ENCODE measurements at regions not wholly inside any gene's neighbourhood (a gene's known extent, or its start where the extent isn't known, plus 50 kb on each side); places are given as distances from the start of the nearest gene placed in this dataset.

DNA sequence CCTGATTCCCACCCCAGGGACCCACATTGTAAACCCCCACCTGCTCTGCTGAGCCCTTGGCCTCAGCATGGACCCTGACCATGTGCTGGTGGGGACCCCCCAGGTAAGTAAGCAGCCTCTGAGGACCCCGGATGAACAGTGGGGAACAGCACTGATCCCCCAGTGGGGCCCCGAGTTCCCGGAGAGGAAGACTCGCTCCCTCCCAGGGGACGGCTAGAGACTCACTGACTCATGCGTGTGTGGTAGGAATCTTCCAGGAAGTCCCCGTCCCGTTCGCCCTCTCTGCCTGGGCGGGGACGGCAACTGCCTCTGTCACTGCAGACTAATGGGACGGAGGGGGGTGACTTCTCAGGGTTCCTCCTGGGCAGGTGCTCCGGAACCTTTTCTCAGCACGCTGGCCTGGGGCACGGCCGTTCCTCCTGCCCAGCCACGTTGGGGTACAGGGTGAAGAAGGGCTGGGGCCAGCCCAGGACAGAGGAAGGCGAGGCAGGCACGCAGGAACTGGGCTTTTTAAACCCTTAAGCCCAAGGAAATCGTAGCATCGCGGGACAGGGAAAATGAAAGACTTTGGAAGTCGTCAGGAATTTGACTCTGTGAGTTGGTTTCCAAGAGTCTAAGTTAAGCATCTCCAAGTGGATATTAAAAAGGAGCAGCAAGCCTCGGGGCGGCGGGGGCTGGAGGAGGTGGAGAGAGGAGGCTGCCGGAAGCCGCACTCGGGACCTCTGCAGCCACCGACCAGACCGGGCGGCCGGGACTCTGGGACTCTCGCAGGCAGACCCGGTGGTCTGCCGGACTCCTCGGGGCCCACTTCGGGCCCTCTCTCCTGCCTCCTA lies 178.7 kb downstream of the SEC14L1 start:
- H3K4me1 ChIP-seq (ENCODE audit: control insufficient read depth, insufficient read depth, low read length, poor library complexity, severe bottlenecking), result peaks cover 23% of the 10 kb centered on the region
- Mint-ChIP-seq H3K36me3 (no peaks in the 10 kb centered on the region), H3K4me3 (peak overlapping the region in 2 of 4 donors; percentile 75 to 80), H3K27ac (peak overlapping the region; percentile 89 to 94 (median 90)), H3K9me3 (peaks cover 0 to 1% (median 0%) of the 10 kb centered on the region in 7 donors), H3K27me3 (no peaks in the 10 kb centered on the region), H3K4me1 (peaks cover 1 to 32% (median 8%) of the 10 kb centered on the region in 4 donors)
- H3K27ac ChIP-seq (ENCODE audit: insufficient read depth, low read length, poor library complexity, severe bottlenecking), result no peak overlapping the region
- no peak overlapping the region for H3K4me3 ChIP-seq (ENCODE audit: low read depth, low read length)
- no peaks in the 10 kb centered on the region for H3K27me3 ChIP-seq (ENCODE audit: control insufficient read depth, insufficient read depth, low read length)
- ATAC-seq (ENCODE audit: low read depth in 2 of 2) (peak; percentile 65 to 72), DNase-seq (peak in 2 of 3 donors; percentile 23 to 62)
- H3K9me3 ChIP-seq (ENCODE audit: control insufficient read depth in 2 of 2, low read length in 2 of 2), result no peaks in the 10 kb centered on the region
- no peaks in the 10 kb centered on the region for H3K36me3 ChIP-seq (ENCODE audit: control insufficient read depth, insufficient read depth, low read length)

DNA sequence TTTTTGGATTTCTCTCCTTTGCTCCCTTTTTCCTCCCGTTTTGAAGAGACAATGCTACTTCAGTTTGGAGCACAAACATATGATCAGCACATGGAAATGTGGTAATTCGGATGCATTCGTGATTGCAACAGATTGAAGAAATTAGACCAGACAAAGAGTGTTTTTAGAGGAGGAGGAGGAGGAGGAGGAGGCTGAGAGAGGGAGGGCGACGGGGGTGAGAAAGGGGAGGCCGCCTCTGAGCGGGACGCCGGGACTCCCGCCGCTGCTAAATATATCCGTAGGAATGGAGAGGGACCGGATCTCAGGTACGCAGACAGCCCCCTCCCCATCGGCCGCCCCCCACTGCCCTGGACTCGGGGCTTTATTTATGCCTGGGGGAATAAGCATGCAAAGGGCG lies 179.3 kb downstream of the SEC14L1 start:
- no peak for ATAC-seq (ENCODE audit: low read depth in 2 of 2)
- H3K4me3 Mint-ChIP-seq, result peak overlapping the region in 1 of 4 donors; percentile 80
- no peak for DNase-seq
- Histone ChIP-seq H3K27ac (ENCODE audit: insufficient read depth, low read length, poor library complexity, severe bottlenecking) (no peak overlapping the region), H3K27me3 (ENCODE audit: control insufficient read depth, insufficient read depth, low read length) (no peaks in the 10 kb centered on the region), H3K36me3 (ENCODE audit: control insufficient read depth, insufficient read depth, low read length) (no peaks in the 10 kb centered on the region), H3K4me1 (ENCODE audit: control insufficient read depth, insufficient read depth, low read length, poor library complexity, severe bottlenecking) (peaks cover 28% of the 10 kb centered on the region), H3K4me3 (ENCODE audit: low read depth, low read length) (no peak overlapping the region), H3K9me3 (ENCODE audit: control insufficient read depth in 2 of 2, low read length in 2 of 2) (no peaks in the 10 kb centered on the region)
- no peak overlapping the region for H3K27ac Mint-ChIP-seq
- peaks cover 7 to 38% (median 13%) of the 10 kb centered on the region in 4 donors for H3K4me1 Mint-ChIP-seq
- H3K9me3 Mint-ChIP-seq, result peaks cover 0 to 1% (median 0%) of the 10 kb centered on the region in 7 donors
- H3K27me3 Mint-ChIP-seq, result no peaks in the 10 kb centered on the region
- no peaks in the 10 kb centered on the region for H3K36me3 Mint-ChIP-seq

DNA sequence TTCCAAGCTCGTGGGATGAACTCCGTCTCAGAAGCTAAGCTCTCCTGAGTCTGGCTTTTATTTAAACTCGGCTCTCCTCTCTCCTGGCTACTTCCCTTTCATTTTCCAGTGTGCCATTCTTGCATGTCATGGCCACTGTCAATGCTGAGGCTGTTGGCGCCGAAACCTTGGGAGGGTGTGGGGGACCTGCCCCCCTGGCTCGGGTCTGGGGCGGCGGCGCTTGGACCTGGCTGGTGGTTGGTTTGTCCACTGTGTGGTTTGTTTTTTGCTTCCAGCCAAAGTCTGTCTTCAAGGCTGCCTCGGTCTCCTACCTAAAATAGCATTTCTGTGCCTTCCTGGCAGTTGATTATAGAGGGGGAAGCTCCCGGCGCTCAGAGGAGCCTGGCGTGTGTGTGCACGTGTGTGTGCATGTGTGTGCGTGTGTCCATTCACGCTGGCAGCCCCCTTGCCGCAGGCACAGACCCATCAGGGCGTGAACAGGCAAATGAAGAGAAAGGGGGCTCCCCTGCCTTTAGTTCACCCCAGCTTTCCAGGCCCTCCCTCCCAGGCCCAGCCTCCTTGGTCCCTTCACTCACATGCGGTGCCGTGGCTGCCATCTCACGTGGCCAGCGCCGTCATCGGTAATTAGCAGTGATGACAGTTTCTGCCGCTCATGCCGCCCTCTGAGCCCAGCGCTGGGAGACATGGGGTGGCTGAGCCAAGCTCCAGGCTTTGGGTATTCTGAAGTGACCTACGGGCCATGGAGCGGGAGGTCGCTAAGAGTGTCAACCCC lies 179.9 kb downstream of the SEC14L1 start:
- H3K4me3 ChIP-seq (ENCODE audit: low read depth, low read length), result no peak overlapping the region
- peaks cover 10 to 45% (median 18%) of the 10 kb centered on the region in 4 donors for H3K4me1 Mint-ChIP-seq
- no peak for DNase-seq
- H3K27ac ChIP-seq (ENCODE audit: insufficient read depth, low read length, poor library complexity, severe bottlenecking), result no peak overlapping the region
- H3K4me3 Mint-ChIP-seq, result peak overlapping the region in 1 of 4 donors; percentile 15
- no peaks in the 10 kb centered on the region for H3K9me3 ChIP-seq (ENCODE audit: control insufficient read depth in 2 of 2, low read length in 2 of 2)
- ATAC-seq (ENCODE audit: low read depth in 2 of 2), result no peak
- H3K36me3 Mint-ChIP-seq, result no peaks in the 10 kb centered on the region
- H3K4me1 ChIP-seq (ENCODE audit: control insufficient read depth, insufficient read depth, low read length, poor library complexity, severe bottlenecking), result peaks cover 35% of the 10 kb centered on the region
- H3K9me3 Mint-ChIP-seq, result peaks cover 0 to 1% (median 0%) of the 10 kb centered on the region in 7 donors
- no peaks in the 10 kb centered on the region for H3K27me3 Mint-ChIP-seq
- no peaks in the 10 kb centered on the region for H3K36me3 ChIP-seq (ENCODE audit: control insufficient read depth, insufficient read depth, low read length)
- H3K27me3 ChIP-seq (ENCODE audit: control insufficient read depth, insufficient read depth, low read length), result no peaks in the 10 kb centered on the region
- H3K27ac Mint-ChIP-seq, result no peak overlapping the region

DNA sequence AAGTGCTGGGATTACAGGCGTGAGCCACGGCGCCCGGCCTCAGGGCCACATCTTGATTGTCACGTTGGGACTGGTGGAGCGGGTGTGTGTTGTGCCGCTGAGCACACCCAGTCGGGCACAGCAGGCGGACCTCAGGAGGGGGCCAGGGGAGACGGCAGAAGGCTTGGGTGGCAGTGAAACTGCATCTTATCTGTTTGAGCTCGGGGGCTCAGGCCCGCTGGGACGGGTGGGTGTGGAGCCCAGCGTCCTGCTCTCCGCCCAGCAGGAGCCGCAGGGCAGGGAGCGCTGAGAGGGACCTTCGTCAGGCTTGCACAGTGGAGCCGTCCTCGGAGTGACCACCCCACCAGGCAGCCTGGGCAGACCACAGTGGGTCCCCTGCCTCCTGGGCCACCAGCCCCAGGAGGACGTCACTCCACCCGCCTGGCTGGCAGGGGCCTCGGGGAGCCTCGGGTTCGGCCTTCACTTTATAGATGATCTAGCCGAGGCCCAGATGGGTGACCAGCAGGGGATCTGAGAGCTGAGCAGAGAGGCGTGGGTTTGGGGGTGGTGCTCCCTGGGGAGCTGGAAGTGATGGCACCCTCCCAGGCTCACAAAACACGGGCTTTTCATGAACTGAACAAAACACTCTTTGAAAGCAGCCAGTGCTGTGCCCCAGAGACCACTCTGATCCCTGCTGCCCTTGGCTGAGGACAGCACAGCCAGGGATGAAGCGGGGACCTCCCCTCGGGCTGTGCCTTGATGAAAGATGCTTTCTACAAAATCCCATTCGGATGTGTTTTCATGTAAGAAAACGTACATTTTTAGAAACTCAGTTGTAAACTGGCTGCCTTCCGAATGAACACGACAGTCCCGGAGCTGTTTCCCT lies 181.1 kb downstream of the SEC14L1 start:
- Histone ChIP-seq H3K27ac (ENCODE audit: insufficient read depth, low read length, poor library complexity, severe bottlenecking) (no peak overlapping the region), H3K9me3 (ENCODE audit: control insufficient read depth in 2 of 2, low read length in 2 of 2) (no peaks in the 10 kb centered on the region), H3K4me3 (ENCODE audit: low read depth, low read length) (no peak overlapping the region), H3K36me3 (ENCODE audit: control insufficient read depth, insufficient read depth, low read length) (no peaks in the 10 kb centered on the region), H3K4me1 (ENCODE audit: control insufficient read depth, insufficient read depth, low read length, poor library complexity, severe bottlenecking) (peaks cover 45% of the 10 kb centered on the region), H3K27me3 (ENCODE audit: control insufficient read depth, insufficient read depth, low read length) (no peaks in the 10 kb centered on the region)
- peaks cover 0 to 1% (median 0%) of the 10 kb centered on the region in 7 donors for H3K9me3 Mint-ChIP-seq
- H3K4me1 Mint-ChIP-seq, result peaks cover 10 to 57% (median 25%) of the 10 kb centered on the region in 4 donors
- no peaks in the 10 kb centered on the region for H3K36me3 Mint-ChIP-seq
- no peak overlapping the region for H3K4me3 Mint-ChIP-seq
- ATAC-seq (ENCODE audit: low read depth in 2 of 2), result no peak
- no peak for DNase-seq
- H3K27me3 Mint-ChIP-seq, result no peaks in the 10 kb centered on the region
- H3K27ac Mint-ChIP-seq, result no peak overlapping the region

DNA sequence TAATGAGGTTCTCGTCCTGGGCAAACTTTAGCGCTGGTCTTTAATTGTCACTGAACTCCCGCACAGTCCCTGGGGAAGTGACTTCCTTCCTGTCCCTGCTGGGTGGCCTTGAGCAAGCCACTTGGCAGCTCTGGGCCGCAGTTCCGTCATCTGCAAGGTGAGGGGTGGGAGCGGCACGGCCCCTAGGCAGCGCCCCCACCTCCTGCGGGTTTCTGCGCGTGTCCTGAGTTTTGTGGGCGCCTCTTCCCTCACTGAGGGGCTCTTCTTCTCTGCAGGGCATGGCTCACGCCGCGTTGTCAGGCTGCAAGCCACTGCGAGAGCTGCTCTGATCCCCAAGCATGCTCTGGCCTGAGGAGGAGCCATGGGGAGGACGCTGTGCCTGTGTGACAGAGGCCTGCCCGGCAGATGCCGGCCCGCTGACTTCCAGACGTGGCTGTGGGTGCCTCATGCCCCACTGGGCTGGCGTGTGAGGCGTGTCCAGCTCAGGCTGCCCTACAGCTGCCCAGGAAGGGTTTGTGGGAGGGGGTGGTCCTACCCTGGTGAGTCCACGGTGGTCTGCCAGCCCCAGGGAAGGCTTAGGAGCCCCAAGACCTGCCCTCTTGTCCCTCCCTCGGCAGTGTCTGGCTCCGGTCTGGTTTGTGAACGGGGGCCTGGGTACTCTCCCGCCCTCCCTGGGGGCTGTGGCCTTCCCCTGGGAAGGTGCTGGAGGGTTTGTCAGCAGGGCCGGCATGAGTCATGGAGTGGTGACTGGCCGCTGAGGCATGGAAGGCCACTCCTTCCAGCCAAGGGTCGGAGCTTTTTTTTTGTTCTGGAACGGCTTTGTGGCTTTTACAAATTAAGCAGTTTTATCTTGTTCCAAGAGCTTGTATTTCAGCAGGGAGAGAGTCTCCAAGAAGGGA lies 182.0 kb downstream of the SEC14L1 start:
- Mint-ChIP-seq H3K9me3 (peaks cover 0 to 1% (median 0%) of the 10 kb centered on the region in 7 donors), H3K4me1 (peaks cover 10 to 62% (median 25%) of the 10 kb centered on the region in 4 donors), H3K36me3 (no peaks in the 10 kb centered on the region), H3K4me3 (peak overlapping the region in 1 of 4 donors; percentile 63), H3K27me3 (no peaks in the 10 kb centered on the region), H3K27ac (no peak overlapping the region)
- Histone ChIP-seq H3K27ac (ENCODE audit: insufficient read depth, low read length, poor library complexity, severe bottlenecking) (no peak overlapping the region), H3K4me1 (ENCODE audit: control insufficient read depth, insufficient read depth, low read length, poor library complexity, severe bottlenecking) (peaks cover 45% of the 10 kb centered on the region), H3K27me3 (ENCODE audit: control insufficient read depth, insufficient read depth, low read length) (no peaks in the 10 kb centered on the region), H3K4me3 (ENCODE audit: low read depth, low read length) (no peak overlapping the region), H3K9me3 (ENCODE audit: control insufficient read depth in 2 of 2, low read length in 2 of 2) (no peaks in the 10 kb centered on the region), H3K36me3 (ENCODE audit: control insufficient read depth, insufficient read depth, low read length) (no peaks in the 10 kb centered on the region)
- DNase-seq (no peak), ATAC-seq (ENCODE audit: low read depth in 2 of 2) (no peak)

DNA sequence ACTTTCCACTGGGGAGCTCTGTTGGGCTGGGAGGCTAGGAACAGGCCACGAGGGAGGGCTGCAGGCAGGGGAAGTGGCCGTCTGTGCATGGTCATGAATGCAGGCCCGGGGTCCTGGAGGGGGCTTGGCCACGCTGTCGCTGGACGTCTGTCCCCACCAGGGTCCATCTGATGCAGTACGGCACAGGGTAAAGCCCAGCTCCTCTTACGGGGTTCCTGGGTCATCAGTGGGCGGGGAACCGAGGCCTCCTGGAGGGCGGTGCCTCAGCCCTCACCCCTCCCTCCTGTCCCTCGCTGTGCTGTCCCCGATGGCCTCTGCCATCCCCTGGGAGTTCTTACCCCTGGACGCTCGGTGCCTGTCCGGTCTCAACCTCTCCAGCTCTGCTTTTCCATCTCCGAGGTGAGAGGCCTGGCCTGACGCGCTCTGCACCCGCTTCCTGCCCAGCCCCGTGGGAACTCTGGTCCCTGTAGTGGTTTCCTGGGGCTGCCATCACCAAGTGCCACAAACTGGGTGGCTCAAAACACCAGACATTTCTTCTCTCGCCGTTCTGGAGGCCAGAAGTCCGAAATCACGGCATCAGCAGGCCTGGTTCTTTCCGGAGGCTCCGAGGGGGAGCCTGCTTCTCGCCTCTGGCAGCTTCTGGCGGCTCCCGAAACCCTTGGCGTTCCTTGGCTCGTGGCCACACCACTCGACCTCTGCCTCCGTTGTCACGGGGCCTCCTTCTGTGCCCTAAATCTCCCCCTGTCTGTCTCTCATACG lies 182.8 kb downstream of the SEC14L1 start:
- ATAC-seq (ENCODE audit: low read depth in 2 of 2), result no peak
- H3K27me3 Mint-ChIP-seq, result no peaks in the 10 kb centered on the region
- Histone ChIP-seq H3K27me3 (ENCODE audit: control insufficient read depth, insufficient read depth, low read length) (no peaks in the 10 kb centered on the region), H3K9me3 (ENCODE audit: control insufficient read depth in 2 of 2, low read length in 2 of 2) (no peaks in the 10 kb centered on the region), H3K4me1 (ENCODE audit: control insufficient read depth, insufficient read depth, low read length, poor library complexity, severe bottlenecking) (peaks cover 45% of the 10 kb centered on the region), H3K27ac (ENCODE audit: insufficient read depth, low read length, poor library complexity, severe bottlenecking) (no peak overlapping the region), H3K36me3 (ENCODE audit: control insufficient read depth, insufficient read depth, low read length) (no peaks in the 10 kb centered on the region), H3K4me3 (ENCODE audit: low read depth, low read length) (no peak overlapping the region)
- DNase-seq, result peak in 1 of 3 donors; percentile 20
- H3K27ac Mint-ChIP-seq, result peak overlapping the region; percentile 7 to 89 (median 58)
- H3K9me3 Mint-ChIP-seq, result peaks cover 0 to 1% (median 0%) of the 10 kb centered on the region in 7 donors
- H3K36me3 Mint-ChIP-seq, result no peaks in the 10 kb centered on the region
- peak overlapping the region in 1 of 4 donors; percentile 24 for H3K4me3 Mint-ChIP-seq
- peaks cover 10 to 68% (median 28%) of the 10 kb centered on the region in 4 donors for H3K4me1 Mint-ChIP-seq
